ENCODE measurements at regions not wholly inside any gene's neighbourhood (a gene's known extent, or its start where the extent isn't known, plus 50 kb on each side); places are given as distances from the start of the nearest gene placed in this dataset.

GRCh38 chr12:19003987-19004619 lies 125.4 kb upstream of the PLEKHA5 start:
- no peak for TF ChIP-seq EZH2phosphoT487 (IDR thresholded peaks at IDR 0.05; ENCODE audit: low read depth, severe bottlenecking, unreplicated experiment)
- TF ChIP-seq CTCF (IDR thresholded peaks at IDR 0.05; ENCODE audit: poor library complexity), result no peak

Data from hepatocyte (in vitro differentiated cells).